ENCODE measurements at regions not wholly inside any gene's neighbourhood (a gene's known extent, or its start where the extent isn't known, plus 50 kb on each side); places are given as distances from the start of the nearest gene placed in this dataset.

DNA sequence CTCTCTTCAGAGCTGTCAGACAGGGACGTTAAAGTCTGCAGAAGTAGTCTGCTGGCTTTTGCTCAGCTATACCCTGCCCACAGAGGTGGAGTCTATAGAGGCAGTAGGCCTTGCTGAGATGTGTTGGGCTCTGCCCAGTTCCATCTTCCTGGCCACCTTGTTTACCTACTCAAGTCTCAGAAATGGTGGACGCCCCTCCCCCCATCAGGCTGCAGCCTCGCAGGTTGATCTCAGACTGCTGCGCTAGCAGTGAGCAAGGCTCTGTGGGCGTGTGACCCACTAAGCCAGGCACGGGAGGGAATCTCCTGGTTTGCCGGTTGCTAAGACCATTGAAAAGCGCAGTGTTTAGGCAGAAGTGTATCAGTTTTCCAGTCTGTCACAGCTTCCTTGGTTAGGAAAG lies 305.0 kb downstream of the BCKDHB start:
- TF ChIP-seq, protein P1, sequence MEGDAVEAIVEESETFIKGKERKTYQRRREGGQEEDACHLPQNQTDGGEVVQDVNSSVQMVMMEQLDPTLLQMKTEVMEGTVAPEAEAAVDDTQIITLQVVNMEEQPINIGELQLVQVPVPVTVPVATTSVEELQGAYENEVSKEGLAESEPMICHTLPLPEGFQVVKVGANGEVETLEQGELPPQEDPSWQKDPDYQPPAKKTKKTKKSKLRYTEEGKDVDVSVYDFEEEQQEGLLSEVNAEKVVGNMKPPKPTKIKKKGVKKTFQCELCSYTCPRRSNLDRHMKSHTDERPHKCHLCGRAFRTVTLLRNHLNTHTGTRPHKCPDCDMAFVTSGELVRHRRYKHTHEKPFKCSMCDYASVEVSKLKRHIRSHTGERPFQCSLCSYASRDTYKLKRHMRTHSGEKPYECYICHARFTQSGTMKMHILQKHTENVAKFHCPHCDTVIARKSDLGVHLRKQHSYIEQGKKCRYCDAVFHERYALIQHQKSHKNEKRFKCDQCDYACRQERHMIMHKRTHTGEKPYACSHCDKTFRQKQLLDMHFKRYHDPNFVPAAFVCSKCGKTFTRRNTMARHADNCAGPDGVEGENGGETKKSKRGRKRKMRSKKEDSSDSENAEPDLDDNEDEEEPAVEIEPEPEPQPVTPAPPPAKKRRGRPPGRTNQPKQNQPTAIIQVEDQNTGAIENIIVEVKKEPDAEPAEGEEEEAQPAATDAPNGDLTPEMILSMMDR (IDR thresholded peaks at IDR 0.05; ENCODE audit: insufficient read depth, low read length) = no peak
- TF ChIP-seq, protein P2, sequence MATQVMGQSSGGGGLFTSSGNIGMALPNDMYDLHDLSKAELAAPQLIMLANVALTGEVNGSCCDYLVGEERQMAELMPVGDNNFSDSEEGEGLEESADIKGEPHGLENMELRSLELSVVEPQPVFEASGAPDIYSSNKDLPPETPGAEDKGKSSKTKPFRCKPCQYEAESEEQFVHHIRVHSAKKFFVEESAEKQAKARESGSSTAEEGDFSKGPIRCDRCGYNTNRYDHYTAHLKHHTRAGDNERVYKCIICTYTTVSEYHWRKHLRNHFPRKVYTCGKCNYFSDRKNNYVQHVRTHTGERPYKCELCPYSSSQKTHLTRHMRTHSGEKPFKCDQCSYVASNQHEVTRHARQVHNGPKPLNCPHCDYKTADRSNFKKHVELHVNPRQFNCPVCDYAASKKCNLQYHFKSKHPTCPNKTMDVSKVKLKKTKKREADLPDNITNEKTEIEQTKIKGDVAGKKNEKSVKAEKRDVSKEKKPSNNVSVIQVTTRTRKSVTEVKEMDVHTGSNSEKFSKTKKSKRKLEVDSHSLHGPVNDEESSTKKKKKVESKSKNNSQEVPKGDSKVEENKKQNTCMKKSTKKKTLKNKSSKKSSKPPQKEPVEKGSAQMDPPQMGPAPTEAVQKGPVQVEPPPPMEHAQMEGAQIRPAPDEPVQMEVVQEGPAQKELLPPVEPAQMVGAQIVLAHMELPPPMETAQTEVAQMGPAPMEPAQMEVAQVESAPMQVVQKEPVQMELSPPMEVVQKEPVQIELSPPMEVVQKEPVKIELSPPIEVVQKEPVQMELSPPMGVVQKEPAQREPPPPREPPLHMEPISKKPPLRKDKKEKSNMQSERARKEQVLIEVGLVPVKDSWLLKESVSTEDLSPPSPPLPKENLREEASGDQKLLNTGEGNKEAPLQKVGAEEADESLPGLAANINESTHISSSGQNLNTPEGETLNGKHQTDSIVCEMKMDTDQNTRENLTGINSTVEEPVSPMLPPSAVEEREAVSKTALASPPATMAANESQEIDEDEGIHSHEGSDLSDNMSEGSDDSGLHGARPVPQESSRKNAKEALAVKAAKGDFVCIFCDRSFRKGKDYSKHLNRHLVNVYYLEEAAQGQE (IDR thresholded peaks at IDR 0.05; ENCODE audit: insufficient replicate concordance, low read depth) = no peak
- TF ChIP-seq POLR2AphosphoS5 (IDR thresholded peaks at IDR 0.05; ENCODE audit: low read depth) = no peak

Measured in HL-60 (cell line).